ENCODE measurements at regions not wholly inside any gene's neighbourhood (a gene's known extent, or its start where the extent isn't known, plus 50 kb on each side); places are given as distances from the start of the nearest gene placed in this dataset.

- TF ChIP-seq CTCF (IDR thresholded peaks at IDR 0.05) (no peak), POLR2A (IDR thresholded peaks at IDR 0.05) (no peak)
Observed at GRCh38 chr2:147031897-147032296, 812.9 kb upstream of the ACVR2A start.

All from testis (tissue), 2 donors.